Liver (tissue), 3 donors: ENCODE measurements at regions not wholly inside any gene's neighbourhood (a gene's known extent, or its start where the extent isn't known, plus 50 kb on each side); places are given as distances from the start of the nearest gene placed in this dataset.

Experiments
- EGR1 ChIP-seq, 2 donors: IDR thresholded peaks; 2 replicates each; pipeline ENCODE4 v1.6.1; 2016 to 2018; ENCODE audit warnings: antibody characterized with exemption in 2 of 2, low read depth in 2 of 2
- GABPA ChIP-seq, 2 donors: IDR thresholded peaks in 1 of 2; conservative IDR thresholded peaks in 1 of 2; 2 replicates each; pipeline ENCODE4 v1.6.1; 2016; ENCODE audit warnings: antibody characterized with exemption in 2 of 2, mild to moderate bottlenecking in 1 of 2, moderate library complexity in 1 of 2
- HNF4G ChIP-seq: IDR thresholded peaks from 2 replicates; pipeline ENCODE4 v1.6.1; 2016; ENCODE audit warnings: antibody characterized with exemption
- JUND ChIP-seq, 2 donors: IDR thresholded peaks; 2 replicates each; pipeline ENCODE4 v1.6.1; 2016; ENCODE audit warnings: antibody characterized with exemption in 2 of 2
- RXRA ChIP-seq, 2 donors: IDR thresholded peaks; 2 replicates each; pipeline ENCODE4 v1.6.1; 2017 to 2018; ENCODE audit warnings: antibody characterized with exemption in 2 of 2, mild to moderate bottlenecking in 1 of 2
- SP1 ChIP-seq: IDR thresholded peaks from 2 replicates; pipeline ENCODE4 v1.6.1; 2018; ENCODE audit warnings: antibody characterized with exemption, mild to moderate bottlenecking
- TAF1 ChIP-seq: conservative IDR thresholded peaks from 2 replicates; pipeline ENCODE4 v1.6.1; 2016; ENCODE audit warnings: antibody characterized with exemption, mild to moderate bottlenecking
- YY1 ChIP-seq: IDR thresholded peaks from 2 replicates; pipeline ENCODE4 v1.6.1; 2016; ENCODE audit warnings: antibody characterized with exemption, mild to moderate bottlenecking
- TF ChIP-seq, protein P1 (sequence below): fragments of 150-350 bp; IDR thresholded peaks from 2 replicates; pipeline ENCODE4 v1.5.1; 2017; ENCODE audit warnings: improper control_type of control experiment, low read depth, low read length; ENCODE audit not compliant: missing input control
- TF ChIP-seq, protein P2 (sequence below): IDR thresholded peaks from 2 replicates; pipeline ENCODE4 v1.6.1; 2016; ENCODE audit warnings: antibody characterized with exemption
- TF ChIP-seq, protein P3 (sequence below): IDR thresholded peaks from 2 replicates; pipeline ENCODE4 v1.6.1; 2016; ENCODE audit warnings: antibody characterized with exemption
- TF ChIP-seq, protein P4 (sequence below): IDR thresholded peaks from 2 replicates; pipeline ENCODE4 v1.6.1; 2016; ENCODE audit warnings: antibody characterized with exemption, mild to moderate bottlenecking
- TF ChIP-seq, protein P5 (sequence below): IDR thresholded peaks from 2 replicates; pipeline ENCODE4 v1.6.1; 2016; ENCODE audit warnings: antibody characterized with exemption
- donor health status: healthy.
- donor health status: healthy.

DNA sequence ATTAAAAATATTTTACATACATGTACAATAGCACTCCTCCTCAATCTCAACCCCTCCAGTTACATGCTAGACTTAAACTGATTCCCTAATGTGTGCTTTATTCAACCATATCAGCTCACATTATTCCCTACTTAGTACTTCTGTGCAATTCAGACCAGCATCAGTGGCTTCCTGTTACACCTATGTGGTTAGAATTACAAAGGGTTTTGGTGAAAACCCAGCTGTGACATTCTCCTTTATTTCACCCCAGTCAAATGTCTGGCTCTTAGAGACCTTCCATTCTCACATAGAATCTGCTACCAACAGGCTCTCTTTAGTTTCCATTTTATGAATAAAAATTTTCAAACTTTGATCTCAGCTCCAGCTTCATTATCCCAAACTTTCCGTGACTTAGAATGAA, 85.2 kb upstream of the SLC7A11 start:
- no peak for TF ChIP-seq GABPA (IDR thresholded peaks at IDR 0.05 in 1 of 2, conservative IDR thresholded peaks at IDR 0.05 in 1 of 2)
- TF ChIP-seq, protein P1, sequence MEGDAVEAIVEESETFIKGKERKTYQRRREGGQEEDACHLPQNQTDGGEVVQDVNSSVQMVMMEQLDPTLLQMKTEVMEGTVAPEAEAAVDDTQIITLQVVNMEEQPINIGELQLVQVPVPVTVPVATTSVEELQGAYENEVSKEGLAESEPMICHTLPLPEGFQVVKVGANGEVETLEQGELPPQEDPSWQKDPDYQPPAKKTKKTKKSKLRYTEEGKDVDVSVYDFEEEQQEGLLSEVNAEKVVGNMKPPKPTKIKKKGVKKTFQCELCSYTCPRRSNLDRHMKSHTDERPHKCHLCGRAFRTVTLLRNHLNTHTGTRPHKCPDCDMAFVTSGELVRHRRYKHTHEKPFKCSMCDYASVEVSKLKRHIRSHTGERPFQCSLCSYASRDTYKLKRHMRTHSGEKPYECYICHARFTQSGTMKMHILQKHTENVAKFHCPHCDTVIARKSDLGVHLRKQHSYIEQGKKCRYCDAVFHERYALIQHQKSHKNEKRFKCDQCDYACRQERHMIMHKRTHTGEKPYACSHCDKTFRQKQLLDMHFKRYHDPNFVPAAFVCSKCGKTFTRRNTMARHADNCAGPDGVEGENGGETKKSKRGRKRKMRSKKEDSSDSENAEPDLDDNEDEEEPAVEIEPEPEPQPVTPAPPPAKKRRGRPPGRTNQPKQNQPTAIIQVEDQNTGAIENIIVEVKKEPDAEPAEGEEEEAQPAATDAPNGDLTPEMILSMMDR = no peak
- TF ChIP-seq, protein P2, sequence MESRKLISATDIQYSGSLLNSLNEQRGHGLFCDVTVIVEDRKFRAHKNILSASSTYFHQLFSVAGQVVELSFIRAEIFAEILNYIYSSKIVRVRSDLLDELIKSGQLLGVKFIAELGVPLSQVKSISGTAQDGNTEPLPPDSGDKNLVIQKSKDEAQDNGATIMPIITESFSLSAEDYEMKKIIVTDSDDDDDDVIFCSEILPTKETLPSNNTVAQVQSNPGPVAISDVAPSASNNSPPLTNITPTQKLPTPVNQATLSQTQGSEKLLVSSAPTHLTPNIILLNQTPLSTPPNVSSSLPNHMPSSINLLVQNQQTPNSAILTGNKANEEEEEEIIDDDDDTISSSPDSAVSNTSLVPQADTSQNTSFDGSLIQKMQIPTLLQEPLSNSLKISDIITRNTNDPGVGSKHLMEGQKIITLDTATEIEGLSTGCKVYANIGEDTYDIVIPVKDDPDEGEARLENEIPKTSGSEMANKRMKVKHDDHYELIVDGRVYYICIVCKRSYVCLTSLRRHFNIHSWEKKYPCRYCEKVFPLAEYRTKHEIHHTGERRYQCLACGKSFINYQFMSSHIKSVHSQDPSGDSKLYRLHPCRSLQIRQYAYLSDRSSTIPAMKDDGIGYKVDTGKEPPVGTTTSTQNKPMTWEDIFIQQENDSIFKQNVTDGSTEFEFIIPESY = no peak
- TF ChIP-seq, protein P3, sequence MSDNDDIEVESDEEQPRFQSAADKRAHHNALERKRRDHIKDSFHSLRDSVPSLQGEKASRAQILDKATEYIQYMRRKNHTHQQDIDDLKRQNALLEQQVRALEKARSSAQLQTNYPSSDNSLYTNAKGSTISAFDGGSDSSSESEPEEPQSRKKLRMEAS = no peak
- TF ChIP-seq YY1 = no peak
- no peak for TF ChIP-seq RXRA (IDR thresholded peaks at IDR 0.05)
- TF ChIP-seq TAF1 = no peak
- TF ChIP-seq, protein P4, sequence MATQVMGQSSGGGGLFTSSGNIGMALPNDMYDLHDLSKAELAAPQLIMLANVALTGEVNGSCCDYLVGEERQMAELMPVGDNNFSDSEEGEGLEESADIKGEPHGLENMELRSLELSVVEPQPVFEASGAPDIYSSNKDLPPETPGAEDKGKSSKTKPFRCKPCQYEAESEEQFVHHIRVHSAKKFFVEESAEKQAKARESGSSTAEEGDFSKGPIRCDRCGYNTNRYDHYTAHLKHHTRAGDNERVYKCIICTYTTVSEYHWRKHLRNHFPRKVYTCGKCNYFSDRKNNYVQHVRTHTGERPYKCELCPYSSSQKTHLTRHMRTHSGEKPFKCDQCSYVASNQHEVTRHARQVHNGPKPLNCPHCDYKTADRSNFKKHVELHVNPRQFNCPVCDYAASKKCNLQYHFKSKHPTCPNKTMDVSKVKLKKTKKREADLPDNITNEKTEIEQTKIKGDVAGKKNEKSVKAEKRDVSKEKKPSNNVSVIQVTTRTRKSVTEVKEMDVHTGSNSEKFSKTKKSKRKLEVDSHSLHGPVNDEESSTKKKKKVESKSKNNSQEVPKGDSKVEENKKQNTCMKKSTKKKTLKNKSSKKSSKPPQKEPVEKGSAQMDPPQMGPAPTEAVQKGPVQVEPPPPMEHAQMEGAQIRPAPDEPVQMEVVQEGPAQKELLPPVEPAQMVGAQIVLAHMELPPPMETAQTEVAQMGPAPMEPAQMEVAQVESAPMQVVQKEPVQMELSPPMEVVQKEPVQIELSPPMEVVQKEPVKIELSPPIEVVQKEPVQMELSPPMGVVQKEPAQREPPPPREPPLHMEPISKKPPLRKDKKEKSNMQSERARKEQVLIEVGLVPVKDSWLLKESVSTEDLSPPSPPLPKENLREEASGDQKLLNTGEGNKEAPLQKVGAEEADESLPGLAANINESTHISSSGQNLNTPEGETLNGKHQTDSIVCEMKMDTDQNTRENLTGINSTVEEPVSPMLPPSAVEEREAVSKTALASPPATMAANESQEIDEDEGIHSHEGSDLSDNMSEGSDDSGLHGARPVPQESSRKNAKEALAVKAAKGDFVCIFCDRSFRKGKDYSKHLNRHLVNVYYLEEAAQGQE = no peak
- TF ChIP-seq EGR1 (IDR thresholded peaks at IDR 0.05; ENCODE audit: low read depth in 2 of 2) = no peak
- TF ChIP-seq, protein P5, sequence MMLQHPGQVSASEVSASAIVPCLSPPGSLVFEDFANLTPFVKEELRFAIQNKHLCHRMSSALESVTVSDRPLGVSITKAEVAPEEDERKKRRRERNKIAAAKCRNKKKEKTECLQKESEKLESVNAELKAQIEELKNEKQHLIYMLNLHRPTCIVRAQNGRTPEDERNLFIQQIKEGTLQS = no peak
- no peak for TF ChIP-seq SP1
- TF ChIP-seq HNF4G = no peak
- TF ChIP-seq JUND (IDR thresholded peaks at IDR 0.05) = no peak
